ENCODE measurements at regions not wholly inside any gene's neighbourhood (a gene's known extent, or its start where the extent isn't known, plus 50 kb on each side); places are given as distances from the start of the nearest gene placed in this dataset.

GRCh38 chr5:121288781-121289180, 562.9 kb upstream of the FTMT start:
- intact Hi-C loops (cut with micrococcal nuclease) = no loop called here
- dilution Hi-C loops (cut with HindIII; ENCODE audit: low sequenced_read_pairs, unreplicated experiment) = no loop called here
- no peak overlapping the region for H2BK5ac ChIP-seq (ENCODE audit: low read depth, low read length, poor library complexity, severe bottlenecking)
- no peaks in the 10 kb centered on the region for H3K36me3 ChIP-seq (ENCODE audit: control insufficient read depth, insufficient read depth, low read length)
- H4K20me1 ChIP-seq (ENCODE audit: insufficient read depth, low read length) = no peaks in the 10 kb centered on the region
- H2AK5ac ChIP-seq (ENCODE audit: low read depth, low read length) = no peak overlapping the region
- no peak overlapping the region for H2AFZ ChIP-seq (replicated peaks; ENCODE audit: low read length, poor library complexity)
- H3K79me1 ChIP-seq (ENCODE audit: low read depth in 1 of 2, low read length in 2 of 2) = no peaks in the 10 kb centered on the region
- WGBS, 2 experiments (ENCODE audit: extremely low coverage in 2 of 2, insufficient read length in 1 of 2) = no CpG with 5 or more reads among the region's 1 CpG
- TF ChIP-seq USF2 (IDR thresholded peaks at IDR 0.05; ENCODE audit: low read depth, low read length) (no peak), NFE2L2 (IDR thresholded peaks at IDR 0.05; ENCODE audit: low read depth, low read length) (no peak)
- DNase-seq = no peak
- H2BK15ac ChIP-seq (ENCODE audit: low read depth, low read length) = no peak overlapping the region
- H3K9me1 ChIP-seq (ENCODE audit: insufficient read depth, low read length) = no peaks in the 10 kb centered on the region
- H3K14ac ChIP-seq (replicated peaks; ENCODE audit: low read depth, low read length) = no peak overlapping the region
- H3K4me1 ChIP-seq (ENCODE audit: control insufficient read depth, insufficient read depth, low read length) = no peaks in the 10 kb centered on the region
- CTCF ChIA-PET = no interaction called here
- H4K5ac ChIP-seq (ENCODE audit: low read depth, low read length) = no peak overlapping the region
- no peak overlapping the region for H4K8ac ChIP-seq (ENCODE audit: low read depth in 2 of 2, low read length in 2 of 2)
- no peak overlapping the region for H3K4ac ChIP-seq (ENCODE audit: low read depth, low read length)
- in situ Hi-C loops (cut with MboI; ENCODE audit: low sequenced_read_pairs) = no loop called here
- no TSS peak for BruUV-seq (replicated peaks)
- H3K9me3 ChIP-seq (ENCODE audit: control insufficient read depth, insufficient read depth, low read length) = no peaks in the 10 kb centered on the region
- H4K91ac ChIP-seq (ENCODE audit: insufficient read depth, low read depth, low read length) = no peak overlapping the region
- POLR2A ChIA-PET (ENCODE audit: unreplicated experiment) = no interaction called here
- H2BK20ac ChIP-seq (ENCODE audit: low read depth, low read length) = no peak overlapping the region
- no peak overlapping the region for H2BK120ac ChIP-seq (ENCODE audit: low read depth, low read length)
- H3K9ac ChIP-seq (ENCODE audit: low read depth, low read length) = no peak overlapping the region
- ATAC-seq (ENCODE audit: low read depth) = no peak
- no peak overlapping the region for H3K18ac ChIP-seq (ENCODE audit: low read depth, low read length)
- H3K23ac ChIP-seq (ENCODE audit: low read depth, low read length) = no peak overlapping the region
- no peaks in the 10 kb centered on the region for H3K27me3 ChIP-seq (ENCODE audit: control insufficient read depth, insufficient read depth, low read length)
- no peak overlapping the region for H3K27ac ChIP-seq (ENCODE audit: insufficient read depth, low read length)
- no peak overlapping the region for H3K4me3 ChIP-seq (ENCODE audit: insufficient read depth, low read depth, low read length)
- no peak overlapping the region for H3K4me2 ChIP-seq (ENCODE audit: low read depth, low read length)
- no peak overlapping the region for H3K56ac ChIP-seq (ENCODE audit: extremely low read depth, insufficient read depth, low read length)
- H2AK9ac ChIP-seq (replicated peaks; ENCODE audit: low read depth, low read length, poor library complexity) = no peak overlapping the region

Data from IMR-90 (cell line).